PFSK-1 (cell line): ENCODE measurements at regions not wholly inside any gene's neighbourhood (a gene's known extent, or its start where the extent isn't known, plus 50 kb on each side); places are given as distances from the start of the nearest gene placed in this dataset.

ENCODE experiments used
- POLR2AphosphoS5 ChIP-seq: IDR thresholded peaks from 2 replicates; pipeline ENCODE4 v1.6.1; 2012; ENCODE audit warnings: low read depth, mild to moderate bottlenecking, control low read depth, low read length, moderate library complexity
- REST ChIP-seq, 2 experiments: IDR thresholded peaks; 2 replicates each; pipeline versions ENCODE4 v1.6.1 to v1.8.0; 2011 to 2012; ENCODE audit warnings: low read depth in 2 of 2, low read length in 2 of 2, control low read depth in 1 of 2, inconsistent platforms in 1 of 2, mild to moderate bottlenecking in 1 of 2, moderate library complexity in 1 of 2; ENCODE audit not compliant: insufficient read depth in 1 of 2
- SIN3A ChIP-seq: IDR thresholded peaks from 2 replicates; pipeline ENCODE4 v1.6.1; 2012; ENCODE audit warnings: mild to moderate bottlenecking, low read length, moderate library complexity, borderline replicate concordance; ENCODE audit not compliant: insufficient read depth
- TAF1 ChIP-seq: IDR thresholded peaks from 2 replicates; pipeline ENCODE4 v1.6.1; 2012; ENCODE audit warnings: low read length, control low read depth, borderline replicate concordance; ENCODE audit not compliant: insufficient read depth

- TF ChIP-seq REST (IDR thresholded peaks at IDR 0.05; ENCODE audit: insufficient read depth in 1 of 2, low read depth in 2 of 2, low read length in 2 of 2) (no peak), POLR2AphosphoS5 (no peak), SIN3A (no peak), TAF1 (no peak)
Observed at GRCh38 chr12:41891226-41891625, 253.4 kb downstream of the GXYLT1 start.
